ENCODE measurements at regions not wholly inside any gene's neighbourhood (a gene's known extent, or its start where the extent isn't known, plus 50 kb on each side); places are given as distances from the start of the nearest gene placed in this dataset.

- WGBS (ENCODE audit: extremely low coverage, insufficient read length, low lambda C conversion rate): no CpG with 5 or more reads among the region's 1 CpG
- H2BK120ac ChIP-seq (ENCODE audit: low read depth, low read length, poor library complexity, severe bottlenecking): no peak overlapping the region
- H3K4me1 Mint-ChIP-seq: no peaks in the 10 kb centered on the region
- no peak overlapping the region for H3K56ac ChIP-seq (ENCODE audit: insufficient read length, low read depth, low read length)
- no peak overlapping the region for H2BK12ac ChIP-seq (ENCODE audit: insufficient read length, low read depth, low read length)
- H4K20me1 ChIP-seq (ENCODE audit: control insufficient read depth, insufficient read depth, insufficient read length): no peaks in the 10 kb centered on the region
- no peaks in the 10 kb centered on the region for H3K9me3 ChIP-seq (ENCODE audit: control insufficient read depth, low read depth, low read length)
- H3K9me3 Mint-ChIP-seq: peaks cover 6 to 7% of the 10 kb centered on the region in 2 experiments; a peak in 4 of 5 replicates
- DNase-seq: no peak
- no peak overlapping the region for H3K9ac ChIP-seq (ENCODE audit: extremely low read depth, insufficient read length, low read length)
- no peaks in the 10 kb centered on the region for H3K4me1 ChIP-seq (ENCODE audit: insufficient read depth, low read length)
- H3K79me2 ChIP-seq (ENCODE audit: insufficient read depth, low read length): no peaks in the 10 kb centered on the region
- H3K23ac ChIP-seq (ENCODE audit: insufficient read length, low read depth, low read length): no peak overlapping the region
- no peak overlapping the region for H3T11ph ChIP-seq (ENCODE audit: low read length)
- H2AFZ ChIP-seq (ENCODE audit: low read length): no peak overlapping the region
- no peaks in the 10 kb centered on the region for H3K27me3 Mint-ChIP-seq (ENCODE audit: low read depth)
- H4K5ac ChIP-seq (ENCODE audit: insufficient read length, low read depth, low read length): no peak overlapping the region
- H3K27ac ChIP-seq (ENCODE audit: insufficient read length, low read depth, low read length): no peak overlapping the region
- H4K8ac ChIP-seq (replicated peaks; ENCODE audit: insufficient read length, low read depth, low read length): no peak overlapping the region
- no peak overlapping the region for H3K4me3 Mint-ChIP-seq
- peaks cover 0 to 11% (median 1%) of the 10 kb centered on the region in 3 experiments; a peak in 5 of 7 replicates for H3K36me3 Mint-ChIP-seq (ENCODE audit: insufficient read depth in 1 of 3, low read depth in 3 of 3)
- no peak overlapping the region for H2AK5ac ChIP-seq (ENCODE audit: insufficient read length, low read length)
- H3K4me2 ChIP-seq (ENCODE audit: insufficient read depth, insufficient read length, low read length): no peak overlapping the region
- no peak for TF ChIP-seq CTCF (conservative IDR thresholded peaks at IDR 0.05)
- H2BK15ac ChIP-seq (ENCODE audit: low read depth, low read length): no peak overlapping the region
- H4K91ac ChIP-seq (ENCODE audit: insufficient read length, low read depth, low read length): no peak overlapping the region
- H2BK20ac ChIP-seq (ENCODE audit: low read depth, low read length, poor library complexity, severe bottlenecking): no peak overlapping the region
- no peak overlapping the region for H3K4ac ChIP-seq (ENCODE audit: low read depth, low read length)
- H3K18ac ChIP-seq (ENCODE audit: insufficient read length, low read depth, low read length): no peak overlapping the region
- H3K79me1 ChIP-seq (ENCODE audit: insufficient read depth, low read depth, low read length, poor library complexity, severe bottlenecking): no peaks in the 10 kb centered on the region
- no peaks in the 10 kb centered on the region for H3K27me3 ChIP-seq (ENCODE audit: insufficient read depth, low read length)
- no peak overlapping the region for H3K14ac ChIP-seq (ENCODE audit: insufficient read depth, low read length)
- no peaks in the 10 kb centered on the region for H3K23me2 ChIP-seq (ENCODE audit: insufficient read length, low read depth, low read length, poor library complexity, severe bottlenecking)
- H3K27ac Mint-ChIP-seq: no peak overlapping the region
- H2BK5ac ChIP-seq (ENCODE audit: insufficient read length, low read length): no peak overlapping the region
These were observed 242.8 kb downstream of the MMUT start for GRCh38 chr6:49220293-49220692.

All from H9 (cell line).